ENCODE measurements at regions not wholly inside any gene's neighbourhood (a gene's known extent, or its start where the extent isn't known, plus 50 kb on each side); places are given as distances from the start of the nearest gene placed in this dataset.

DNA sequence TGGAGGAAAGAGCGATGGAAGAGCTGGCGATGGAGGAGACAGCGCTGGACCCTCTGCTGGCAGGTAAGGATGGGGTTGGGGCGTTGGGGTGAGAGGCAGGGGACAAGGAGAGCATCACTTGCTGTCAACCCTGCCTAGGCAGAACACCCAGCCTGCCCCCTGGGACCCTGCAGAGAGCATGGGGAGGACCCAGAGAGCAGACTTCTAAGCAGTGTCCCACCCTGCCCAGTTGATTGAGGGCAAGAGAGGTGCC, 111.6 kb upstream of the ANO1 start:
- TF ChIP-seq TAF1 (IDR thresholded peaks at IDR 0.05; ENCODE audit: low read depth, low read length) (no peak), POLR2A (IDR thresholded peaks at IDR 0.05; ENCODE audit: control extremely low read depth in 1 of 2, low read depth in 2 of 2, low read length in 2 of 2) (no peak), RXRA (IDR thresholded peaks at IDR 0.05; ENCODE audit: insufficient read depth, low read depth, low read length) (no peak)
- TF ChIP-seq, protein P1, sequence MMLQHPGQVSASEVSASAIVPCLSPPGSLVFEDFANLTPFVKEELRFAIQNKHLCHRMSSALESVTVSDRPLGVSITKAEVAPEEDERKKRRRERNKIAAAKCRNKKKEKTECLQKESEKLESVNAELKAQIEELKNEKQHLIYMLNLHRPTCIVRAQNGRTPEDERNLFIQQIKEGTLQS (IDR thresholded peaks at IDR 0.05; ENCODE audit: insufficient read depth, low read depth, low read length) = no peak
